Memory B cell (primary cell): ENCODE measurements at regions not wholly inside any gene's neighbourhood (a gene's known extent, or its start where the extent isn't known, plus 50 kb on each side); places are given as distances from the start of the nearest gene placed in this dataset.
"Not testable (repeated sequence)": the region's sequence is repeated elsewhere in the genome, so short reads cannot be mapped to it uniquely, and the experiment has no call there.

ENCODE experiments used
- ATAC-seq: fragments of 150-1000 bp; cut with Tn5 transposase; 2 replicates; pipeline ENCODE4 v1.10.0; 2021; ENCODE audit warnings: low read depth, mild to moderate bottlenecking, moderate library complexity
- DNase-seq, 2 donors: peaks; one replicate each; pipeline ENCODE4 v3.0.0; 2022; ENCODE audit warnings: low spot score in 2 of 2
- H3K27ac Mint-ChIP-seq: one replicate; pipeline ENCODE4 v1.8.0; 2022; ENCODE audit warnings: mild to moderate bottlenecking, moderate library complexity, mixed read lengths
- H3K27me3 Mint-ChIP-seq: one replicate; pipeline ENCODE4 v1.8.0; 2022; ENCODE audit warnings: mixed read lengths
- H3K36me3 Mint-ChIP-seq: one replicate; pipeline ENCODE4 v1.8.0; 2022; ENCODE audit warnings: mild to moderate bottlenecking, mixed read lengths
- H3K4me1 Mint-ChIP-seq: one replicate; pipeline ENCODE4 v1.8.0; 2022; ENCODE audit warnings: mixed read lengths
- H3K4me3 Mint-ChIP-seq: one replicate; pipeline ENCODE4 v1.8.0; 2022; ENCODE audit warnings: mild to moderate bottlenecking, moderate library complexity, mixed read lengths
- H3K9me3 Mint-ChIP-seq: one replicate; pipeline ENCODE4 v1.8.0; 2022; ENCODE audit warnings: mixed read lengths

- ATAC-seq, result no peak
- H3K36me3 Mint-ChIP-seq, result no peaks in the 10 kb centered on the region
- DNase-seq, result no peak
- H3K4me1 Mint-ChIP-seq, result no peaks in the 10 kb centered on the region
- no peaks in the 10 kb centered on the region for H3K9me3 Mint-ChIP-seq
- no peaks in the 10 kb centered on the region for H3K27me3 Mint-ChIP-seq
- H3K27ac Mint-ChIP-seq, result no peak overlapping the region
- no peak overlapping the region for H3K4me3 Mint-ChIP-seq
Measured at GRCh38 chr12:85448031-85448430, 168.0 kb downstream of the ALX1 start.

- H3K9me3 Mint-ChIP-seq, result no peaks in the 10 kb centered on the region
- H3K36me3 Mint-ChIP-seq, result no peaks in the 10 kb centered on the region
- no peaks in the 10 kb centered on the region for H3K27me3 Mint-ChIP-seq
- ATAC-seq (no peak), DNase-seq (no peak)
- no peaks in the 10 kb centered on the region for H3K4me1 Mint-ChIP-seq
- H3K27ac Mint-ChIP-seq, result no peak overlapping the region
- H3K4me3 Mint-ChIP-seq, result no peak overlapping the region
Measured at GRCh38 chr12:85448548-85449139, 168.6 kb downstream of the ALX1 start.

- no peak for ATAC-seq
- no peak overlapping the region for H3K4me3 Mint-ChIP-seq
- no peaks in the 10 kb centered on the region for H3K4me1 Mint-ChIP-seq
- no peaks in the 10 kb centered on the region for H3K36me3 Mint-ChIP-seq
- H3K27me3 Mint-ChIP-seq, result no peaks in the 10 kb centered on the region
- no peak overlapping the region for H3K27ac Mint-ChIP-seq
- H3K9me3 Mint-ChIP-seq, result no peaks in the 10 kb centered on the region
- DNase-seq, result no peak
Measured at GRCh38 chr12:85457016-85457415, 177.0 kb downstream of the ALX1 start.

DNA sequence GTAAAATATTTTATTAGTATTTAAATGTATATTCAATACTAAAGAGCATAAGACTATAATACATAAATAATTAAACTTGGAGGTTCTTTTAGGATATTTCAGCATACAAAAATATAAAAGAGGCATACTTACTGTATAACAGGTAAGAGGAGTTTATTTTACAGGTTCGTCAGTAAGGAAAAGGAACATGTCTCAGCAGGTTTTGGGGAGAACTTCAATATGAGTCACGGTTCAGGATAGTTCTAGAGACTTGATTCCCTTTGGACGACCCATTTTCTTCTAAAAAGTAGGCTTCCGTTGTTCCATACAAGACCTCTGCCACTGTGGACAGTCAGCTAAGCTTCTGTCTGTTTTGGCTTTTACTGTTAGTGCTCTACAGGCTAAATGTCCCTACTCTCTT lies 181.1 kb downstream of the ALX1 start:
- no peak for ATAC-seq
- no peak overlapping the region for H3K4me3 Mint-ChIP-seq

DNA sequence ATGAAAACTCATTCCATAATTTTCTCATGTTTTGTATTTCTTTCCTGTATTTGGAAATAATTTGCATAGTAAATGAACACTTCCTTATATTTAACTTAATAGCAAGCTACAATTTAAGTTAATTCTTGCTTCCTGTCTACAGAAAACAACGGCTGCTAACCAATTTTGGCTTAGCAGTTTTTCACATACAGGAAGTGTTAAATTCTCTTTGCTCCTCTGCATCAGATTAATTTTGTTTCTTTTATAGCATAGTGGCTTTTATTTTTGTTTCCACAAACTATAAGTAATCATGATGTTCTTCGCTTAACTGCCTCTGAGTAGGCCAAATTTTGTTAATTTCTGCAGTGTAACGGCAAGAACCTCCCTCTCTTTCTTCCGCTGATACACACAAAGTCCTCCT lies 182.9 kb downstream of the ALX1 start:
- DNase-seq (no peak), ATAC-seq (no peak)
- no peaks in the 10 kb centered on the region for H3K36me3 Mint-ChIP-seq
- no peaks in the 10 kb centered on the region for H3K9me3 Mint-ChIP-seq
- no peak overlapping the region for H3K27ac Mint-ChIP-seq
- no peaks in the 10 kb centered on the region for H3K4me1 Mint-ChIP-seq
- peaks cover 1% of the 10 kb centered on the region for H3K27me3 Mint-ChIP-seq
- no peak overlapping the region for H3K4me3 Mint-ChIP-seq

More for the DNA sequence above, 181.1 kb downstream of the ALX1 start:
- Mint-ChIP-seq H3K27me3 (peaks cover 1% of the 10 kb centered on the region), H3K4me1 (no peaks in the 10 kb centered on the region), H3K9me3 (no peaks in the 10 kb centered on the region), H3K36me3 (no peaks in the 10 kb centered on the region), H3K27ac (no peak overlapping the region)
- no peak for DNase-seq

DNA sequence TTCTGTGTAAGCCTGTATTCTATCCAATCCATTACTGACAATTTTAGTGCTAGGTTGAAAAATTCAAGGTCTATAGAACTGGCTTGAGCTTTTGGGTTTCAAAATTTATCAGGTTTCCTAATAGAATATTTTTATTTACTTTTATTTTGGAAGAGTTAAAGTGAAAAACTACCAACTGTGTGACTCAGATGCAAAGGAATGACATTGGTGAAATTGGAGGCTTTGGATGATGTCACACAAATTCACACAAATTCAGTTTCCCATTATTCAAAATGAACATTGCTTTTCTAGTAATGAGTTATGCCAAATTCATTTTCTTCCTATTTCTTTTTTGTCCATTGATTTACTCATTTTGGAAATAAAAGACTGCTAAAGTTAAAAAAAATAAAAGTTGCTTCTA lies 186.9 kb downstream of the ALX1 start:
- H3K27me3 Mint-ChIP-seq, result peaks cover 4% of the 10 kb centered on the region
- no peak overlapping the region for H3K4me3 Mint-ChIP-seq
- H3K4me1 Mint-ChIP-seq, result peaks cover 8% of the 10 kb centered on the region
- H3K36me3 Mint-ChIP-seq, result peaks cover 2% of the 10 kb centered on the region
- H3K27ac Mint-ChIP-seq, result no peak overlapping the region
- ATAC-seq, result no peak
- peaks cover 6% of the 10 kb centered on the region for H3K9me3 Mint-ChIP-seq
- no peak for DNase-seq

DNA sequence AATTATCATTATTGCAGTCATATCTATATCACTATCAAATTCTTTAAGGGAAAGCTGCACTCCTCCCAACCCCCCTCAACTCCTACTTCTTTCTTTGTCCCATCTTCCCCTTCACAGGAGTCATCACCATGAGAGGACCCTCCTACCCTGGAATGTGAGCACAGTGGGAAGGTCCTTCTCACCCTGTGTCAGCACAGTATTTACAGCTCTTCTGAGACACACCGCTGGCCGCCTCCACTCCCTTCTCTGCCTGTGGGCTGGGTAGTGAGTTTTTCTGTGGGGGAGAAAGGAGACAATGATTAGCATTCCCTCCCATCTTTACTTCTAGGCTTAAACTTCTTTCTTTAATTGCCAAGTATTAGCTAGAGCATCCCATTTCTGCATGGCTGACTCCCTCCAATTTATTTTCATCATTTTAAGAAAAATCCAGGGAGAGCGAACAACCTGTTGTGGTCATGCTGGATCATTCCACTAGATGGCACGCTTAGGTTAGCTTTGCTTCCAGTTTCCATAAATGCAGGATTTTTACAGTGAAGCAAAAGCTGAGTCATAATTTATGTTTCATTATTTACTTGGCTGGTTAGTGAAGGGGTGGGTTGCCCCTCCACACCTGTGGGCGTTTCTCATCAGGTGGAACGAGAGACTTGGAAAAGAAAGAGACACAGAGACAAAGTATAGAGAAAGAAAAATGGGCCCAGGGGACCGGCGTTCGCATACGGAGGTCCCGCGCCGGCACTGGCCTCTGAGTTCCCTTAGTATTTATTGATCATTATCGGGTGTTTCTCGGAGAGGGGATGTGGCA lies 188.5 kb downstream of the ALX1 start:
- DNase-seq, result no peak
- Mint-ChIP-seq H3K9me3 (peaks cover 6% of the 10 kb centered on the region), H3K4me3 (peak overlapping the region; percentile 83), H3K27me3 (peaks cover 4% of the 10 kb centered on the region), H3K36me3 (peaks cover 2% of the 10 kb centered on the region), H3K27ac (peak overlapping the region; percentile 5), H3K4me1 (peaks cover 8% of the 10 kb centered on the region)
- peak; percentile 42 for ATAC-seq

DNA sequence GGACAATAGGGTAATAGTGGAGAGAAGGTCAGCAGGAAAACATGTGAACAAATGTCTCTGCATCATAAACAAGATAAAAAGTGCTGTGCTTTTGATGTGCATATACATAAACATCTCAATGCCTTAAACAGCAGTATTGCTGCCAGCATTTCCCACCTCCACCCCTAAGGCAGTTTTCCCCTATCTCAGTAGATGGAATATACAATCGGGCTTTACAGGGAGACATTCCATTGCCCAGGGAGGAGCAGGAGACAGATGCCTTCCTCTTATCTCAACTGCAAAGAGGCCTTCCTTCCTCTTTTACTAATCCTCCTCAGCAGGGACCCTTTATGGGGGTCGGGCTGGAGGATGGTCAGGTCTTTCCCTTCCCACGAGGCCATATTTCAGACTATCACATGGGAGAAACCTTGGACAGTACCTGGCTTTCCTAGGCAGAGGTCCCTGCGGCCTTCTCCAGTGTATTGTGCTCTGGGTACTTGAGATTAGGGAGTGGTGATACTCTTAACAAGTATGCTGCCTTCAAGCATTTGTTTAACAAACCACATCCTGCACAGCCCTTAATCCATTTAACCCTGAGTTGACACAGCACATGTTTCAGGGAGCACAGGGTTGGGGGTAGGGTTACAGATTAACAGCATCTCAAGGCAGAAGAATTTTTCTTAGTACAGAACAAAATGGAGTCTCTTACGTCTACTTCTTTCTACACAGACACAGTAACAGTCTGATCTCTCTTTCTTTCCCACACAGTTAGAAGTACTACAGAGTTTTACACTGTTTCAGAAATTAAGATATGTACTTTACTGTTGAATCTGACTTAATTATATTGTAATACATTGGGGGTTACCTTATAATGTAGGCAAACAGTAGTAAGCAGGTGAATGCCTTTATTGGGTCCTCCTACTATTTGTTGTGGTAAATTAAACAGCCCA lies 189.4 kb downstream of the ALX1 start:
- H3K9me3 Mint-ChIP-seq, H3K4me1 Mint-ChIP-seq, DNase-seq, H3K36me3 Mint-ChIP-seq, H3K27me3 Mint-ChIP-seq, H3K27ac Mint-ChIP-seq, ATAC-seq: not testable (repeated sequence)
- H3K4me3 Mint-ChIP-seq, result peak overlapping the region; percentile 83

DNA sequence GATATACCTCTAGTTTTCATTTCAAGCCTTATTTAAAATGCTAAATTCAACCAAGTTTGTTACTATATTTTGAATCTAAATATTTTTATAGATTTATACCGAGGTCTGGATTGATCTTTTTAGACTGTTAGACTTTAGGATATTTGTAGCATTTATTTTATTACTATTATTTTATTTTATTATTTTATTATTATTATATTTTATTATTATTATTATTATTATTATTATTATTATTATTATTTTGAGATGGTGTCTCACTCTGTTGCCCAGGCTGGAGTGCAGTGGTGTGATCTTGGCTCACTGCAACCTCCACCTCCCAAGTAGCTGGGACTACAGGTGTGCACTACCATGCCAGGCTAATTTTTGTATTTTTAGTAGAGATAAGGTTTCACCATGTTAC lies 195.3 kb downstream of the ALX1 start:
- not testable (repeated sequence) for H3K9me3 Mint-ChIP-seq, DNase-seq, H3K4me3 Mint-ChIP-seq, H3K27ac Mint-ChIP-seq, H3K4me1 Mint-ChIP-seq, H3K36me3 Mint-ChIP-seq, ATAC-seq, H3K27me3 Mint-ChIP-seq

- Mint-ChIP-seq H3K36me3 (no peaks in the 10 kb centered on the region), H3K4me1 (no peaks in the 10 kb centered on the region), H3K9me3 (no peaks in the 10 kb centered on the region), H3K27ac (no peak overlapping the region), H3K4me3 (no peak overlapping the region), H3K27me3 (no peaks in the 10 kb centered on the region)
- no peak for DNase-seq
- no peak for ATAC-seq
Measured at GRCh38 chr12:85476756-85477155, 196.7 kb downstream of the ALX1 start.

GRCh38 chr12:85484387-85484786 lies 204.4 kb downstream of the ALX1 start:
- ATAC-seq (no peak), DNase-seq (no peak)
- no peaks in the 10 kb centered on the region for H3K9me3 Mint-ChIP-seq
- H3K36me3 Mint-ChIP-seq, result no peaks in the 10 kb centered on the region
- no peaks in the 10 kb centered on the region for H3K27me3 Mint-ChIP-seq
- H3K4me3 Mint-ChIP-seq, result no peak overlapping the region
- H3K27ac Mint-ChIP-seq, result no peak overlapping the region
- no peaks in the 10 kb centered on the region for H3K4me1 Mint-ChIP-seq

- Mint-ChIP-seq H3K9me3 (peaks cover 4% of the 10 kb centered on the region), H3K4me3 (no peak overlapping the region)
Measured at GRCh38 chr12:85489194-85489593, 209.2 kb downstream of the ALX1 start.

DNA sequence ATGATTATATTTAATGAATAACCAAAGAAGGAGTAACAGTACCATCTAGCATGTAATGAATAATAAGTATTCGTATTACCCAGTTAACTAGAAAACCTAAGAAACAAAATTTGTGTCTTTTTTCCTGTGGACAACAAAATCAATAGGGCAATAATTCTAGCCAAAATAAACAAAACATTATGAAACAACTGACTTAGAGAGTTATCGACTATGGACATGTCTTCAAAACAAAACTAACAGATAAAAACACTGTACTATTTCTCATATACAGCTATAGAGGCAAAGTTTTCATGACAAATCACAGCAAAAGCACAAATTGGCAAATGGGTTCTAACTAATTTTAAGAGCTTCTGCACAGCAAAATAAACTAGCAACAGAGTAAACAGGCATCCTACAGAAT lies 224.1 kb downstream of the ALX1 start:
- no peaks in the 10 kb centered on the region for H3K36me3 Mint-ChIP-seq
- H3K4me1 Mint-ChIP-seq, result peaks cover 2% of the 10 kb centered on the region
- ATAC-seq, result no peak

More at GRCh38 chr12:85489194-85489593, 209.2 kb downstream of the ALX1 start:
- H3K36me3 Mint-ChIP-seq, result no peaks in the 10 kb centered on the region
- no peaks in the 10 kb centered on the region for H3K4me1 Mint-ChIP-seq
- no peaks in the 10 kb centered on the region for H3K27me3 Mint-ChIP-seq
- no peak for DNase-seq
- no peak overlapping the region for H3K27ac Mint-ChIP-seq
- ATAC-seq, result no peak

GRCh38 chr12:85504624-85505023 lies 224.6 kb downstream of the ALX1 start:
- no peaks in the 10 kb centered on the region for H3K36me3 Mint-ChIP-seq
- no peaks in the 10 kb centered on the region for H3K27me3 Mint-ChIP-seq
- DNase-seq (no peak), ATAC-seq (no peak)
- peaks cover 2% of the 10 kb centered on the region for H3K4me1 Mint-ChIP-seq
- H3K27ac Mint-ChIP-seq, result no peak overlapping the region
- H3K9me3 Mint-ChIP-seq, result peaks cover 1% of the 10 kb centered on the region
- H3K4me3 Mint-ChIP-seq, result no peak overlapping the region

More for the DNA sequence above, 224.1 kb downstream of the ALX1 start:
- no peak for DNase-seq
- Mint-ChIP-seq H3K27me3 (no peaks in the 10 kb centered on the region), H3K4me3 (no peak overlapping the region), H3K27ac (no peak overlapping the region), H3K9me3 (peaks cover 1% of the 10 kb centered on the region)
